DMS 273 (cell line): ENCODE measurements at regions not wholly inside any gene's neighbourhood (a gene's known extent, or its start where the extent isn't known, plus 50 kb on each side); places are given as distances from the start of the nearest gene placed in this dataset.

Experiments used
- DNase-seq: peaks from one replicate; lab custom pipeline; 2025; ENCODE audit not compliant: unreplicated experiment; lab: John Stamatoyannopoulos, UW

GRCh38 chr10:75294866-75295701 is 59.3 kb upstream of the COMTD1 start:
- DNase-seq: peak; percentile 86

- DNase-seq: no peak
These were observed 58.7 kb upstream of the COMTD1 start for GRCh38 chr10:75294518-75294865.

- DNase-seq: no peak
These were observed 58.3 kb upstream of the COMTD1 start for GRCh38 chr10:75294031-75294437.

DNA sequence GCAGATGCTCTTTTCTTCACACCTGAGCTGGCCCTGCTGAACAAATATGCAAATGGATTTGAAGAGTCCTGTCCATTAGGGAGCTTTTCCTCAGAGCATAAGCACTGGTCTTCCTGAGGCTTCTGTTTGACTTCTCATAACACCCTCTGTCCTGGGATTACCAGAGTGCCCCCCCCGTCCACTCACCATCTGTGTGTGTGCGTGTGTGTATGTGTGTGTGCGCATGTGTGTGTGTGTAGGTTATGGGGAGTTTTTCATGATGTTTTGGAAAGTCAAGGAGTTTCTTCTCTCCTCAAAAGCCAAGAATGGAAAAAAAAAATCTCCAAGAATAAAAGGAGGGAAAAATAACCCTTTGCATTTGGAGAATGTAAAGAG is 57.7 kb upstream of the COMTD1 start:
- peak; percentile 8 for DNase-seq

GRCh38 chr10:75292794-75293445 is 57.2 kb upstream of the COMTD1 start:
- no peak for DNase-seq

GRCh38 chr10:75291805-75292204 is 56.0 kb upstream of the COMTD1 start:
- no peak for DNase-seq

DNA sequence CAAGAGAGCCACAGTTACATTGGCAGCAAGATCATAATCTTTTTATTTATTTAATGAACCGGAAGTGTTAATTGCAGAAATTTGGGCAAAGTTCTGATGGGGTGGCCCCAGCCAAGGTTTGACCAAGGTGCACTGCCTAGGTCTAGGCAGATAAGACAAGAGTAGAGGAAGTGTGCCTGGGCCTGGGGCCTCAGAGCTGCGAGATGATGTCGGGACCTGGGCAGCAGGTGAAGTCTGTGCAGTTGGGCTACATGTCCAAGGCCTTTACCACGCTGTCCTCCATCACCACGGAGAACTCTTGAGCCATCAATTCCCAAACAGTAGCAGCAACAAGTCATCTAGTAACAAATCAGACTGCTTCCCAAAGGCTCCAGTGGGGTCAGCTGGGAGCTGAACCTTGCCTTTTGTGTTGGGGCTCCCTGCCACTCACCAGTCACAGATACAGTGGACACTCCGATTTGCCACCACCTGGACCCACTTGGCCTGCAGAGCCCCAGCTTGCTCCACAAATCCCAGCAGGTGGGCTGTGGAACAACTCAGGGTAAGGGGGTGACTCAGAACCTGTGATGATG is 52.5 kb upstream of the COMTD1 start:
- DNase-seq: no peak

GRCh38 chr10:75287697-75288096 is 51.9 kb upstream of the COMTD1 start:
- no peak for DNase-seq

- DNase-seq: no peak
These were observed 51.1 kb upstream of the COMTD1 start for GRCh38 chr10:75286901-75287300.
